MM.1S (cell line): ENCODE measurements at regions not wholly inside any gene's neighbourhood (a gene's known extent, or its start where the extent isn't known, plus 50 kb on each side); places are given as distances from the start of the nearest gene placed in this dataset.
"Not testable (repeated sequence)": the region's sequence is repeated elsewhere in the genome, so short reads cannot be mapped to it uniquely, and the experiment has no call there.

ENCODE experiments used
- DNase-seq: peaks from one replicate; pipeline ENCODE4 v3.0.0-alpha.2; 2015
- H2AFZ ChIP-seq: fragments of 300-600 bp; sonication (generic); 2 replicates; pipeline ENCODE4 v1.6.0; 2016; ENCODE audit warnings: antibody characterized with exemption, low read length
- H3F3A ChIP-seq: fragments of 300-600 bp; sonication (generic); 2 replicates; pipeline ENCODE4 v1.6.1; 2016; ENCODE audit warnings: mild to moderate bottlenecking, antibody characterized with exemption, low read length, moderate library complexity, mixed read lengths; ENCODE audit not compliant: insufficient read depth
- H3K27ac ChIP-seq: fragments of 300-600 bp; sonication (generic); 2 replicates; pipeline ENCODE4 v1.5.1; 2016; ENCODE audit warnings: mild to moderate bottlenecking, low read length
- H3K27me3 ChIP-seq: fragments of 300-600 bp; sonication (generic); replicated peaks from 2 replicates; pipeline ENCODE4 v1.6.0; 2016; ENCODE audit warnings: low read length; ENCODE audit not compliant: insufficient read depth
- H3K36me3 ChIP-seq: fragments of 300-600 bp; sonication (generic); replicated peaks from 2 replicates; pipeline ENCODE4 v1.6.1; 2016; ENCODE audit warnings: mild to moderate bottlenecking, low read length, mixed read lengths; ENCODE audit not compliant: insufficient read depth
- H3K4me1 ChIP-seq: fragments of 300-600 bp; sonication (generic); 2 replicates; pipeline ENCODE4 v1.6.1; 2016; ENCODE audit warnings: low read length, mixed read lengths
- H3K4me2 ChIP-seq: fragments of 300-600 bp; sonication (generic); 2 replicates; pipeline ENCODE4 v1.6.0; 2016; ENCODE audit warnings: low read depth, low read length
- H3K4me3 ChIP-seq: fragments of 300-600 bp; sonication (generic); 2 replicates; pipeline ENCODE4 v1.5.1; 2016; ENCODE audit warnings: low read length, mixed read lengths
- H3K79me2 ChIP-seq: fragments of 300-600 bp; sonication (generic); 2 replicates; pipeline ENCODE4 v1.6.1; 2016; ENCODE audit warnings: mixed run types, low read length, mixed read lengths
- H3K9ac ChIP-seq: fragments of 300-600 bp; sonication (generic); 2 replicates; pipeline ENCODE4 v1.6.1; 2016; ENCODE audit warnings: low read length, mixed read lengths
- H3K9me2 ChIP-seq: fragments of 300-600 bp; sonication (generic); replicated peaks from 2 replicates; pipeline ENCODE4 v1.6.1; 2016; ENCODE audit warnings: mild to moderate bottlenecking, low read length, mixed read lengths; ENCODE audit not compliant: insufficient read depth
- H3K9me3 ChIP-seq: fragments of 300-600 bp; sonication (generic); replicated peaks from 2 replicates; pipeline ENCODE4 v1.6.1; 2016; ENCODE audit warnings: mild to moderate bottlenecking, low read length, mixed read lengths; ENCODE audit not compliant: insufficient read depth
- H4K20me1 ChIP-seq: fragments of 300-600 bp; sonication (generic); 2 replicates; pipeline ENCODE4 v1.6.1; 2016; ENCODE audit warnings: mild to moderate bottlenecking, low read length, moderate library complexity, mixed read lengths; ENCODE audit not compliant: insufficient read depth
- EZH2 ChIP-seq: fragments of 300-600 bp; sonication (generic); optimal IDR thresholded peaks from 2 replicates; pipeline ENCODE3; 2017; ENCODE audit warnings: low read depth, mild to moderate bottlenecking, antibody characterized with exemption, low read length, mixed read lengths
- EZH2phosphoT487 ChIP-seq: fragments of 300-600 bp; sonication (generic); IDR thresholded peaks from 2 replicates; pipeline ENCODE4 v1.6.1; 2018; ENCODE audit warnings: antibody characterized with exemption, low read length
- TF ChIP-seq, protein P1 (sequence below): fragments of 300-600 bp; sonication (generic); IDR thresholded peaks from 2 replicates; pipeline ENCODE4 v1.5.1; 2016; ENCODE audit warnings: antibody characterized with exemption, low read length, mixed read lengths

DNA sequence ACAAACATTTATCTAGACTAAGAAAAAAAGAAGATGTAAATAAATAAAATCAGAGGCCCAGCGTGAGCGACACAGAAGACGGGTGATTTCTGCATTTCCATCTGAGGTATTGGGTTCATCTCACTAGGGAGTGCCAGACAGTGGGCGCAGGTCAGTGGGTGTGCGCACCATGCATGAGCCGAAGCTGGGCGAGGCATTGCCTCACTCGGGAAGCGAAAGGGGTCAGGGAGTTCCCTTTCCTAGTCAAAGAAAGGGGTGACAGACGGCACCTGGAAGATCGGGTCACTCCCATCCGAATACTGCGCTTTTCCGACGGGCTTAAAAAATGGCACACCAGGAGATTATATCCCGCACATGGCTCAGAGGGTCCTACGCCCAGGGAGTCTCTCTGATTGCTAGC, 79.5 kb upstream of the ABCD2 start:
- H3K9me2 ChIP-seq, H3F3A ChIP-seq, H4K20me1 ChIP-seq, H3K9ac ChIP-seq, H3K4me1 ChIP-seq, H3K79me2 ChIP-seq, H3K4me3 ChIP-seq, DNase-seq, H3K27me3 ChIP-seq, H3K36me3 ChIP-seq, H3K9me3 ChIP-seq, H2AFZ ChIP-seq, H3K4me2 ChIP-seq, H3K27ac ChIP-seq: not testable (repeated sequence)

DNA sequence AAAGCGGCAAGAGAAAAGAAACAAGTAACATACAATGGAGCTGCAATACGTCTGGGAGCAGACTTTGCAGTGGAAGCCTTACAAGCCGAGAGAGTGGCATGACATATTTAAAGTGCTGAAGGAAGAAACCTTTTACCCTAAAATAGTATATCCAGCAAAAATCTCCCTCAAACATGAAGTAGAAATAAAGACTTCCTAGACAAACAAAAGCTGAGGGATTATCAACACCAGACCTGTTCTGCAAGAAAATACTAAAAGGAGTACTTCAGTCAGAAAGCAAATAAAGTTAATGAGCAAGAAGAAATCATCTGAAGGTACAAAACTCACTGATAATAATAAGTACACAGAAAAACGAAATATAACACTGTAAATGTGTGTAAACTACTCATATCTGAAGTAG, 77.5 kb upstream of the ABCD2 start:
- no peaks in the 10 kb centered on the region for H3K9me3 ChIP-seq
- H3K4me2 ChIP-seq = no peak overlapping the region
- no peaks in the 10 kb centered on the region for H3F3A ChIP-seq
- H3K36me3 ChIP-seq = no peaks in the 10 kb centered on the region
- H3K9ac ChIP-seq = no peak overlapping the region
- no peaks in the 10 kb centered on the region for H4K20me1 ChIP-seq
- no peak for DNase-seq
- H3K27me3 ChIP-seq = no peaks in the 10 kb centered on the region
- no peak overlapping the region for H3K4me3 ChIP-seq
- no peak overlapping the region for H3K27ac ChIP-seq
- TF ChIP-seq, protein P1, sequence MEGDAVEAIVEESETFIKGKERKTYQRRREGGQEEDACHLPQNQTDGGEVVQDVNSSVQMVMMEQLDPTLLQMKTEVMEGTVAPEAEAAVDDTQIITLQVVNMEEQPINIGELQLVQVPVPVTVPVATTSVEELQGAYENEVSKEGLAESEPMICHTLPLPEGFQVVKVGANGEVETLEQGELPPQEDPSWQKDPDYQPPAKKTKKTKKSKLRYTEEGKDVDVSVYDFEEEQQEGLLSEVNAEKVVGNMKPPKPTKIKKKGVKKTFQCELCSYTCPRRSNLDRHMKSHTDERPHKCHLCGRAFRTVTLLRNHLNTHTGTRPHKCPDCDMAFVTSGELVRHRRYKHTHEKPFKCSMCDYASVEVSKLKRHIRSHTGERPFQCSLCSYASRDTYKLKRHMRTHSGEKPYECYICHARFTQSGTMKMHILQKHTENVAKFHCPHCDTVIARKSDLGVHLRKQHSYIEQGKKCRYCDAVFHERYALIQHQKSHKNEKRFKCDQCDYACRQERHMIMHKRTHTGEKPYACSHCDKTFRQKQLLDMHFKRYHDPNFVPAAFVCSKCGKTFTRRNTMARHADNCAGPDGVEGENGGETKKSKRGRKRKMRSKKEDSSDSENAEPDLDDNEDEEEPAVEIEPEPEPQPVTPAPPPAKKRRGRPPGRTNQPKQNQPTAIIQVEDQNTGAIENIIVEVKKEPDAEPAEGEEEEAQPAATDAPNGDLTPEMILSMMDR = no peak
- no peak for TF ChIP-seq EZH2
- TF ChIP-seq EZH2phosphoT487 = no peak
- no peaks in the 10 kb centered on the region for H3K79me2 ChIP-seq
- no peaks in the 10 kb centered on the region for H3K9me2 ChIP-seq
- no peaks in the 10 kb centered on the region for H3K4me1 ChIP-seq
- no peak overlapping the region for H2AFZ ChIP-seq

DNA sequence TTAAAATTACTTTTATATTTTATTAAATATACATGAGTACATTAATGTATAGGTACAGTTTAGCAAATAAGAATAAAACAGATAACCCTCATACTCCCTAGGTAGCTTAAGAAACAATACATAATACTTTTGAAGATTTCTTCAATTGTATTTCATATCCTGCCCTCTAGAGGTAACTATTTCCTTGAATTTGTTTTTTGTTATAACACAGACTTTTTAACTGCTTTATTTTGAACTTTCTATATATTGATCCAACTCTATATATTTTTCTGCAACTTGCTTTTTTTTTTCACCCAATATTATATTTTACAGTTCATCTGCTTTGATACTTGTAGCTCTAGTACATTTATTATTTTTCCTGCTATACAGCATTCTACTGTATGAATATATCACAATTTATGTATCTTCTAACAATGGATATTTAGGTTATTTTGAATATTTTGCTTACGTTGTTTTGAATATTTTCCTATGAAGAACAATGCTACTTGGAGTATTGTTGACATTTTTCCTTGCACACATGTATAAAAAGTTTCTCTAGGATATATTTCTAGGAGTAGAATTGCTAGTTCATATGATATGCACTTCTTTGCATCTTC, 72.8 kb upstream of the ABCD2 start:
- Histone ChIP-seq H3F3A (no peaks in the 10 kb centered on the region), H3K27ac (no peak overlapping the region), H3K9me2 (no peaks in the 10 kb centered on the region), H3K9me3 (no peaks in the 10 kb centered on the region), H4K20me1 (no peaks in the 10 kb centered on the region), H2AFZ (no peak overlapping the region), H3K79me2 (no peaks in the 10 kb centered on the region), H3K4me1 (no peaks in the 10 kb centered on the region), H3K9ac (no peak overlapping the region), H3K4me2 (no peak overlapping the region), H3K27me3 (no peaks in the 10 kb centered on the region), H3K4me3 (no peak overlapping the region), H3K36me3 (no peaks in the 10 kb centered on the region)
- TF ChIP-seq, protein P1 = peak; percentile 44
- no peak for TF ChIP-seq EZH2
- peak; percentile 53 for DNase-seq

DNA sequence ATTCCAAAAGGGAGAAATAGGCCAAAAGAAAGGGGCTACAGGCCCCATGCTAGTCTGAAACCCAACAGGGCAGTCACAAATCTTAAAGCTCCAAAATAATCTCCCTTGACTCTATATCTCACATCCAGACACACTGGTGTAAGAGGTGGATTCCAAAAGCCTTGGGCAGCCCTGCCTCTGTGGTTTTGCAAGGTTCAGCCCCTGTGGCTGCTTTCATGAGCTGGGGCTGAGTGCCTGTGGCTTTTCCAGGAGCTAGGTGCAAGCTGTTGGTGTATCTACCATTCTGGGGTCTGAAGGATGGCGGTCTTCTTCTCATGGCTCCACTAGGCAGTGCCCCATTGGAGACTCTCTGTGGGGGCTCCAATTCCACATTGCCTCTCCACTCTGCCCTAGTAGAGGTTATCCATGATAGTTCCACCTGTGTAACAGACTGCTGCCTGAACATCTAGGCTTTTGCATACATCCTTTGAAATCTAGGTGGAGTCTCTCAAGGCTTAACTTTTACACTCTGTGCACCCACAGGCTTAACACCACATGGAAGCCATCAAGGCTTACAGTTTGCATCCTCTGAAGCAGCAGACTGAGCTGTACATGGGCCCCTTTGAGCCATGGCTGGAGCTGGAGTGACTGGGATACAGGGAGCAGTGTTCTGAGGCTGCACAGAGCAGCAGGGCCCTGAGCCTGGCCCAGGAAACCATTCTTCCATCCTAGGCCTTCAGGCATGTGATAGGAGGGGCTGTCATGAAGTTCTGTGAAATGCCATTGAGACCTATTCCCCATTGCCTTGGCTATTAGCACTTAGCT, 66.5 kb upstream of the ABCD2 start:
- Histone ChIP-seq H3K4me1 (no peaks in the 10 kb centered on the region), H3F3A (no peaks in the 10 kb centered on the region), H3K9ac (no peak overlapping the region), H3K79me2 (no peaks in the 10 kb centered on the region), H4K20me1 (no peaks in the 10 kb centered on the region), H3K4me3 (no peak overlapping the region), H2AFZ (no peak overlapping the region), H3K27ac (no peak overlapping the region), H3K27me3 (no peaks in the 10 kb centered on the region), H3K4me2 (no peak overlapping the region), H3K9me2 (no peaks in the 10 kb centered on the region), H3K9me3 (no peaks in the 10 kb centered on the region), H3K36me3 (no peaks in the 10 kb centered on the region)
- no peak for DNase-seq
- TF ChIP-seq EZH2 = no peak
- no peak for TF ChIP-seq EZH2phosphoT487
- TF ChIP-seq, protein P1 = no peak
